Activated effector memory CD4-positive, alpha-beta T cell treated with Interleukin-2 at 50 U/mL for 16 hours (primary cell): ENCODE measurements at regions not wholly inside any gene's neighbourhood (a gene's known extent, or its start where the extent isn't known, plus 50 kb on each side); places are given as distances from the start of the nearest gene placed in this dataset.

ENCODE experiments used
- DNase-seq: peaks from one replicate; pipeline ENCODE4 v3.0.0-alpha.2; 2020

GRCh38 chr14:65187421-65188049, 85.2 kb upstream of the MAX start:
- no peak for DNase-seq

GRCh38 chr14:65190312-65190711, 88.0 kb upstream of the MAX start:
- no peak for DNase-seq

- DNase-seq = no peak
Measured at GRCh38 chr14:65191716-65192115, 89.4 kb upstream of the MAX start.

- DNase-seq = no peak
Measured at GRCh38 chr14:65192686-65193085, 90.4 kb upstream of the MAX start.

- DNase-seq = no peak
Measured at GRCh38 chr14:65193916-65194590, 91.7 kb upstream of the MAX start.

- DNase-seq = no peak
Measured at GRCh38 chr14:65195042-65195719, 92.9 kb upstream of the MAX start.

GRCh38 chr14:65198346-65198745, 96.0 kb upstream of the MAX start:
- DNase-seq = no peak

GRCh38 chr14:65200454-65200853, 98.1 kb upstream of the MAX start:
- no peak for DNase-seq

GRCh38 chr14:65203574-65203973, 101.3 kb upstream of the MAX start:
- DNase-seq = no peak

GRCh38 chr14:65204056-65204455, 101.7 kb upstream of the MAX start:
- no peak for DNase-seq

GRCh38 chr14:65206078-65206447, 103.7 kb upstream of the MAX start:
- DNase-seq = no peak

- DNase-seq = no peak
Measured at GRCh38 chr14:65206448-65207096, 104.3 kb upstream of the MAX start.

- DNase-seq = no peak
Measured at GRCh38 chr14:65208548-65208947, 106.2 kb upstream of the MAX start.

- DNase-seq = no peak
Measured at GRCh38 chr14:65210118-65210821, 108.0 kb upstream of the MAX start.

- no peak for DNase-seq
Measured at GRCh38 chr14:65210822-65211182, 108.5 kb upstream of the MAX start.

GRCh38 chr14:65211341-65211987, 109.1 kb upstream of the MAX start:
- DNase-seq = no peak

GRCh38 chr14:65213316-65213715, 111.0 kb upstream of the MAX start:
- no peak for DNase-seq

GRCh38 chr14:65214741-65215140, 112.4 kb upstream of the MAX start:
- DNase-seq = no peak

GRCh38 chr14:65219353-65219752, 117.0 kb upstream of the MAX start:
- DNase-seq = no peak

- DNase-seq = peak; percentile 38
Measured at GRCh38 chr14:65222440-65222858, 120.1 kb upstream of the MAX start.

- DNase-seq = peak; percentile 29
Measured at GRCh38 chr14:65223636-65224035, 121.3 kb upstream of the MAX start.

GRCh38 chr14:65224799-65225198, 122.5 kb upstream of the MAX start:
- DNase-seq = no peak
